NCI-H82 (cell line): ENCODE measurements at regions not wholly inside any gene's neighbourhood (a gene's known extent, or its start where the extent isn't known, plus 50 kb on each side); places are given as distances from the start of the nearest gene placed in this dataset.
A peak's percentile ranks its signal among the peaks of the same experiment; 100 is the strongest.

Experiments
- DNase-seq: peaks from one replicate; lab custom pipeline; 2025; lab: John Stamatoyannopoulos, UW

- DNase-seq, result no peak
These were observed 261.6 kb downstream of the SLITRK6 start for GRCh38 chr13:85537601-85538000.

- DNase-seq, result no peak
These were observed 262.5 kb downstream of the SLITRK6 start for GRCh38 chr13:85536706-85537105.

GRCh38 chr13:85535316-85536084 lies 263.7 kb downstream of the SLITRK6 start:
- DNase-seq, result no peak

- no peak for DNase-seq
These were observed 265.3 kb downstream of the SLITRK6 start for GRCh38 chr13:85533911-85534310.

DNA sequence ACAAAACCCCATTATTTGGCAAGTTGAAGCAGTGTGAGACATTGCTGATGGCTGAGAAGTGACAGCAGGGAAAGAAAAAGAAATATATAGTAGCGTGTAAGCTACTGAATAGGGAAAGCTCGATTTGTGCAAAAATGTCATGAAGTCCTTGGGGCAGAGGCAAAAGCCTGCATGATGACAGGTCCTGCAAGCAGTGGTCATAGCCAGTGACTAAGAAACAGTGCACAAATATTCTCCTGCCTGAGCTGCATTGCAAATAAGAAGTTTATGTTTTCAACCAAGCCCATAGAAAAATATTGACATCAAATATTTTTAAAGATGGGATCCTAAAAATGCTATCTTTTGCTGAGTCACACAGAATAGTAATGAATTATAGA lies 270.0 kb downstream of the SLITRK6 start:
- no peak for DNase-seq

DNA sequence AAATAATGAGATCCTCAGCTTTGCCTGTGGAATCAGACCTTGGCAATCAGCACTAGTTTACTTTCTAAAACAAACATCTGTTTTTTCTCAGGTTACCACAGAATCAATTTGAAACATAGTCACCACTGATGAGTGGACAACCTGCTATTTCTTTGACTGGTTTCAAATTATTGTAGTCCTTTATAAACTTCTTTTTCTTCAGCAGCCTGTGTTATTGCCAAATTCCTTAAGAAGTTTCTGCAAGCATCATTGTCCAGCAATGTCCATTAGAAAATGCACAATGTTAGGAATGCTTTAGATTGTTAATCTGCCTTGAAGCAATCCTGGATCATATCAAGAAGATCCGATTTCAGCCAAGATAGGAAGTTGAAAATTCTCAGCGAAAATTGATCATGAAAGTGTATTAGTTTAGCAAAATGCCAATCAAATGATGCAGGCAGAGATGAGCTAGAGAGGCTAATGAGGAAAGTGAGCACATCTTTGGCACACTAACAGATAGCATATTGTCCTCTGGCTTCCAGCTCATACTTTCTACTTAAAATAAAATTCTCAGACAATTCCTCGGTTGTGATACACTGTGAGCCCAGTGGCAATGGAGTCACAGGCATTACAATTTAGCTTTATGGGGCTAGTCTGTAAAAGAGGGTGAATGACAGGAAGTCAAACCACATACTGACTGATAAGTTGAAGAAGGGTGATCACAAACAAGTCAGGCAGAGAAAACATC lies 270.6 kb downstream of the SLITRK6 start:
- DNase-seq, result no peak

- DNase-seq, result no peak
These were observed 271.9 kb downstream of the SLITRK6 start for GRCh38 chr13:85527316-85527715.

DNA sequence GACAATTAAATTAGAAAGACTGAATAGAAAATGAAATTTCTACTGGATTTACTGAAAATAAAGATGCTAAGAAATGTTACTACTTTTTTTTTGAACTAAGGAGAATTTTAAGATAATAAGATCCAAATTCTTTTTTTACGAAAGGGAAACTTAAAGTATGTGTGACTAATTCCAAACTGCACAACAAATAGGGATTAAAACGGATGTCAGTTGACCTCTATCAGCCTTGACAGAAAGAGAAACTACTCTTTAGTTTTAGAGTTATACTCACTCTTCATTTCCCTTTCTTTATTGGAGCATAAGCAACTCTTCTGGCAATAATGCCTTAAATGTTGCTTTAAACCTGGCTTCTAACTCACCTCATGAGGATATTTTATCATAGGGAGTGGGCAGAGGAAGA lies 273.8 kb downstream of the SLITRK6 start:
- no peak for DNase-seq

- DNase-seq, result no peak
These were observed 277.6 kb downstream of the SLITRK6 start for GRCh38 chr13:85521657-85522056.

DNA sequence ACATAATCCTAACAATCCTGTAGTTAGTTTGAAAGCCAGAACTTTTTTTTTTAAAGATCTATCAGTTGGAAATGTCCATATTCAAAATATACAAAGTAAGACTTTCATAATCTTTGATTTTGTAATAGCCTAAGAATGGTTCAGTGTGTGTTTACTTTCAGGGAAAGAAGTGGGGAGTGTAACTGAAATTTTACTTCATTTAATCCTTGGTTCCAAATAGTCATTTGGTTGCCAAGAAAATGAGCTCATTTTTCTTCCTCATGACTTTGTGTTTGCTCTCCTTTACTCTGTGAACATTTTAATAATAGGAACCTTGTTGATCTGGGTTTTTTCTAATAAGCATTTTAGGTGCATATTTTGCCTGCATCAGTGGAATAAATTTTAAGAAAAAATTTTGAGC lies 278.8 kb downstream of the SLITRK6 start:
- no peak for DNase-seq

- DNase-seq, result no peak
These were observed 279.9 kb downstream of the SLITRK6 start for GRCh38 chr13:85519363-85519762.

DNA sequence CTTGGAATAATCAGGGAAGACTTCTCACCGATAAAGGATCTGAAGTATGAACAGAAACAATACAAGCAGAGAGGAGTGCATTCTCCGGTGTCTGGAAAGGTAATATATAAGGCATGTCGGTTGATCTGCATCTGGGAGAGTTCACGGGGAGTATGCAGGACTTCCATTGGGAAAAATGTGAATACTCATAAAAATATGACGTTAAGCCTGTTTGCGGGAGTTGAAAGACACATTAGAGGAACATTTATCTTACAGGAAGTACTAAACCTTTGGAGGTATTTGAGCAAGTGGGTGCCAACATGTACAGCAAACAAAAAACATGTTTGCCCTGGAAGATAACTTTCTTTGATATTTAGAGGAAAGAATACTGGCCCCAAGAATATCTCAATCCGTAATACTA lies 286.8 kb downstream of the SLITRK6 start:
- no peak for DNase-seq

- no peak for DNase-seq
These were observed 289.7 kb downstream of the SLITRK6 start for GRCh38 chr13:85509512-85509911.

- peak; percentile 8 for DNase-seq
These were observed 290.4 kb downstream of the SLITRK6 start for GRCh38 chr13:85508683-85509329.

GRCh38 chr13:85503797-85504196 lies 295.4 kb downstream of the SLITRK6 start:
- no peak for DNase-seq

- DNase-seq, result no peak
These were observed 297.6 kb downstream of the SLITRK6 start for GRCh38 chr13:85501616-85502015.

DNA sequence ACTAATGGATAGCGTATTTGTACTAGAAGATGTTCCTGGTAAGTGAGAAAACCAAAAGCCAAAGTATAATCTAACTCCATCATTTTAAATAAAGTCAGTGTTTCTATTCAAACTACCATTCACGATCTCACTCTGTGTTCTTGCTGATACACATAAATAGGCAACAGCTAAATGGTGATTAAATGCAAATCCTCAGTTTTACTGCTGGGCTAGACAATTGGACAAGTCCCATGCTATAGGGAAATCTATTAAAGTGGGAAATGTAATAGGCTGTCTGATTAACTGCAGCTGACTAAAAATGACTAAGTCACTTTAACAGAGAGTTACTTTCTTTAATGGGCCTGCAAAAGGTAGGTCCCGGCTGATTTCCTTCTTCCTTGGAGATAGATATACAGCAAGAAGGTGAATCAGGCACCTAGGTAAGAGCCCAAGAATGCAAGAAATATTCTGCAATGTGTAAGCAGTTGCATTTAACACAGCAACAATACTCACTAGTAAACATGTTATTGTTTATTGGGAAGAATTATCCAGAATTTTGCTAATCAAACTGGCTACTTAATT lies 298.4 kb downstream of the SLITRK6 start:
- no peak for DNase-seq

- no peak for DNase-seq
These were observed 300.4 kb downstream of the SLITRK6 start for GRCh38 chr13:85498774-85499173.

DNA sequence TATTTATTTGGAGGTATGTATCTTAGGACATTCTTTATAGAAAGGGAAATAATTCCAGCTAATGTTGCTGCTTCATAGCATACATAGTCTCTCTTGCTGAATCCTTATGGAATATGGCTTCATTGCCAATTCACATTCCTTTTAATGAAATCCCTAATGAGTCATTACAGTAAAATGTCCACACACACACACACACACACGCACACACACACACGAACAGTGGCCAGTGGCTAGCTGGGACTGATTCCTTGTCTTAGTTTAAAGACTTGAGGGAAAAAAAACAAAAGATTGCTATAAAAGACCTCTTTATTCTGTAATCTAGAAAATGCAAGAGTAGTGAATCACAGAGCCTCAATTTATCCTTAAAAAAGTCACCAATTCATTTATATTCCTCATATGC lies 301.6 kb downstream of the SLITRK6 start:
- no peak for DNase-seq

GRCh38 chr13:85492283-85492682 lies 306.9 kb downstream of the SLITRK6 start:
- no peak for DNase-seq

GRCh38 chr13:85486663-85487062 lies 312.6 kb downstream of the SLITRK6 start:
- DNase-seq, result no peak

GRCh38 chr13:85473144-85473543 lies 326.1 kb downstream of the SLITRK6 start:
- DNase-seq, result no peak

GRCh38 chr13:85469320-85469719 lies 329.9 kb downstream of the SLITRK6 start:
- DNase-seq, result no peak
